HEK293 (cell line): ENCODE measurements at regions not wholly inside any gene's neighbourhood (a gene's known extent, or its start where the extent isn't known, plus 50 kb on each side); places are given as distances from the start of the nearest gene placed in this dataset.

Source experiments
- CTCF ChIA-PET: fragments of 350-600 bp; formaldehyde crosslinking; extraction: SDS; loops from one replicate; lab custom pipeline; 2021; ENCODE audit warnings: antibody characterized with exemption; lab: Yijun Ruan, JAX
- POLR2A ChIA-PET: fragments of 300-600 bp; formaldehyde crosslinking; extraction: SDS; loops from one replicate; lab custom pipeline; 2020; ENCODE audit warnings: antibody characterized with exemption, inconsistent platforms; lab: Yijun Ruan, JAX
- H3K27ac ChIP-seq: fragments of 200-500 bp; sonication (Bioruptor generic); 2 replicates; pipeline ENCODE4 v1.5.1; 2014; ENCODE audit warnings: low read depth, low read length, control low read depth, inconsistent platforms; ENCODE audit errors: extremely low read depth
- H3K36me3 ChIP-seq, 2 experiments: fragments of 200-500 bp in 1 of 2; sonication (Bioruptor generic) in 1 of 2; 1 replicate in 1 of 2; 2 replicates in 1 of 2; pipeline ENCODE4 v1.5.1; 2014 to 2017; ENCODE audit warnings: inconsistent platforms in 2 of 2, low read length in 2 of 2; ENCODE audit not compliant: control insufficient read depth in 2 of 2, insufficient read depth in 1 of 2
- H3K4me1 ChIP-seq: fragments of 200-500 bp; sonication (Bioruptor generic); 2 replicates; pipeline ENCODE4 v1.5.1; 2014; ENCODE audit warnings: mild to moderate bottlenecking, low read length, inconsistent platforms; ENCODE audit not compliant: control insufficient read depth, insufficient read depth
- H3K4me3 ChIP-seq: 2 replicates; pipeline ENCODE4 v1.5.1; 2011; ENCODE audit warnings: low read depth, mild to moderate bottlenecking, control low read depth, low read length, moderate library complexity
- H3K9me3 ChIP-seq: fragments of 200-500 bp; sonication (Bioruptor generic); 2 replicates; pipeline ENCODE4 v1.5.1; 2014; ENCODE audit warnings: low read depth, low read length, inconsistent platforms; ENCODE audit not compliant: control insufficient read depth, insufficient read depth
- KLF7 ChIP-seq: fragments of 450-650 bp; formaldehyde crosslinking; IDR thresholded peaks from 2 replicates; pipeline ENCODE4 v1.5.1; 2016; ENCODE audit warnings: missing biosample characterization, missing genetic modification characterization, borderline replicate concordance
- OVOL3 ChIP-seq: fragments of 450-650 bp; formaldehyde crosslinking; IDR thresholded peaks from 2 replicates; pipeline ENCODE4 v1.5.1; 2016; ENCODE audit warnings: missing biosample characterization, missing genetic modification characterization
- PATZ1 ChIP-seq: fragments of 450-650 bp; formaldehyde crosslinking; IDR thresholded peaks from 2 replicates; pipeline ENCODE4 v1.5.1; 2016; ENCODE audit warnings: missing biosample characterization, missing genetic modification characterization
- ZBTB48 ChIP-seq: fragments of 450-650 bp; formaldehyde crosslinking; IDR thresholded peaks from 2 replicates; pipeline ENCODE4 v1.5.1; 2016; ENCODE audit warnings: missing biosample characterization, missing genetic modification characterization
- ZBTB6 ChIP-seq: fragments of 450-650 bp; formaldehyde crosslinking; IDR thresholded peaks from 2 replicates; pipeline ENCODE4 v1.5.1; 2017; ENCODE audit warnings: missing biosample characterization, missing genetic modification characterization
- ZBTB7A ChIP-seq: fragments of 450-650 bp; formaldehyde crosslinking; IDR thresholded peaks from 2 replicates; pipeline ENCODE4 v1.5.1; 2016; ENCODE audit warnings: low read depth, missing biosample characterization, missing genetic modification characterization
- ZFP3 ChIP-seq: fragments of 450-650 bp; formaldehyde crosslinking; IDR thresholded peaks from 2 replicates; pipeline ENCODE4 v1.5.1; 2016; ENCODE audit warnings: low read depth, missing biosample characterization, missing genetic modification characterization
- ZNF146 ChIP-seq: fragments of 450-650 bp; formaldehyde crosslinking; IDR thresholded peaks from 2 replicates; pipeline ENCODE4 v1.5.1; 2016; ENCODE audit warnings: missing biosample characterization, missing genetic modification characterization
- ZNF148 ChIP-seq: fragments of 450-650 bp; formaldehyde crosslinking; IDR thresholded peaks from 2 replicates; pipeline ENCODE4 v1.5.0; 2017; ENCODE audit warnings: missing biosample characterization, missing genetic modification characterization, borderline replicate concordance
- ZNF16 ChIP-seq: fragments of 450-650 bp; formaldehyde crosslinking; IDR thresholded peaks from 2 replicates; pipeline ENCODE4 v1.5.1; 2016; ENCODE audit warnings: low read depth, missing biosample characterization, missing genetic modification characterization
- ZNF223 ChIP-seq: fragments of 450-650 bp; formaldehyde crosslinking; IDR thresholded peaks from 2 replicates; pipeline ENCODE4 v1.5.1; 2016; ENCODE audit warnings: missing biosample characterization, missing genetic modification characterization
- ZNF23 ChIP-seq: fragments of 450-650 bp; formaldehyde crosslinking; IDR thresholded peaks from 2 replicates; pipeline ENCODE4 v1.5.1; 2016; ENCODE audit warnings: missing biosample characterization, missing genetic modification characterization, borderline replicate concordance
- ZNF248 ChIP-seq: fragments of 450-650 bp; formaldehyde crosslinking; IDR thresholded peaks from 2 replicates; pipeline ENCODE4 v1.5.1; 2017; ENCODE audit warnings: missing biosample characterization, missing genetic modification characterization
- ZNF26 ChIP-seq: fragments of 450-650 bp; formaldehyde crosslinking; IDR thresholded peaks from 2 replicates; pipeline ENCODE4 v1.5.1; 2016; ENCODE audit warnings: missing biosample characterization, missing genetic modification characterization
- ZNF324 ChIP-seq: fragments of 450-650 bp; formaldehyde crosslinking; IDR thresholded peaks from 2 replicates; pipeline ENCODE4 v1.5.1; 2016; ENCODE audit warnings: missing biosample characterization, missing genetic modification characterization
- ZNF354C ChIP-seq: fragments of 450-650 bp; formaldehyde crosslinking; IDR thresholded peaks from 2 replicates; pipeline ENCODE4 v1.5.1; 2016; ENCODE audit warnings: missing biosample characterization, missing genetic modification characterization, low read depth, borderline replicate concordance
- ZNF362 ChIP-seq: fragments of 450-650 bp; formaldehyde crosslinking; IDR thresholded peaks from 2 replicates; pipeline ENCODE4 v1.5.1; 2016; ENCODE audit warnings: missing biosample characterization, missing genetic modification characterization
- ZNF404 ChIP-seq: fragments of 450-650 bp; formaldehyde crosslinking; IDR thresholded peaks from 2 replicates; pipeline ENCODE4 v1.5.1; 2017; ENCODE audit warnings: missing biosample characterization, missing genetic modification characterization
- ZNF518A ChIP-seq: fragments of 450-650 bp; formaldehyde crosslinking; conservative IDR thresholded peaks from 2 replicates; pipeline ENCODE4 v1.5.1; 2016; ENCODE audit warnings: low read depth, missing biosample characterization, missing genetic modification characterization
- ZNF555 ChIP-seq: fragments of 450-650 bp; formaldehyde crosslinking; conservative IDR thresholded peaks from 2 replicates; pipeline ENCODE4 v1.5.1; 2017; ENCODE audit warnings: missing biosample characterization, mild to moderate bottlenecking, missing genetic modification characterization, inconsistent platforms
- ZNF664 ChIP-seq: fragments of 450-650 bp; formaldehyde crosslinking; IDR thresholded peaks from 2 replicates; pipeline ENCODE4 v1.5.1; 2016; ENCODE audit warnings: missing biosample characterization, missing genetic modification characterization
- ZNF707 ChIP-seq: fragments of 450-650 bp; formaldehyde crosslinking; IDR thresholded peaks from 2 replicates; pipeline ENCODE4 v1.5.1; 2016; ENCODE audit warnings: missing biosample characterization, missing genetic modification characterization

- Histone ChIP-seq H3K27ac (no peak overlapping the region), H3K9me3 (no peaks in the 10 kb centered on the region), H3K4me1 (no peaks in the 10 kb centered on the region), H3K4me3 (no peak overlapping the region), H3K36me3 (no peaks in the 10 kb centered on the region)
- TF ChIP-seq ZNF362 (tag by site-specific recombination): no peak
- TF ChIP-seq PATZ1: no peak
- no peak for TF ChIP-seq ZBTB48 (tag by site-specific recombination)
- TF ChIP-seq ZNF707 (tag by site-specific recombination): no peak
- no peak for TF ChIP-seq ZNF223 (tag by site-specific recombination)
- ChIA-PET POLR2A (no interaction called here), CTCF (interaction anchor here (0.5 kb wide), 1 partner anchor 22 kb away, joined by 3 read pairs; no protein-coding TSS in a partner anchor)
These were observed 651.8 kb downstream of the KCTD16 start for GRCh38 chr5:144822503-144822902.

GRCh38 chr5:144820278-144820677 is 649.6 kb downstream of the KCTD16 start:
- Histone ChIP-seq H3K9me3 (no peaks in the 10 kb centered on the region), H3K36me3 (no peaks in the 10 kb centered on the region), H3K4me1 (no peaks in the 10 kb centered on the region), H3K4me3 (no peak overlapping the region), H3K27ac (no peak overlapping the region)
- CTCF ChIA-PET: interaction anchor here (1.0 kb wide), 1 partner anchor 418 kb away, joined by 4 read pairs; no protein-coding TSS in a partner anchor
- POLR2A ChIA-PET: no interaction called here
- TF ChIP-seq ZNF16: no peak
- TF ChIP-seq ZNF555 (tag by site-specific recombination): no peak
- no peak for TF ChIP-seq ZNF248 (tag by site-specific recombination)
- TF ChIP-seq ZNF26 (tag by site-specific recombination): no peak
- TF ChIP-seq KLF7: no peak
- no peak for TF ChIP-seq ZNF148 (tag by site-specific recombination)
- TF ChIP-seq ZNF664 (tag by site-specific recombination): no peak
- no peak for TF ChIP-seq ZFP3 (tag by site-specific recombination)
- no peak for TF ChIP-seq ZNF146 (tag by site-specific recombination)
- no peak for TF ChIP-seq ZNF518A
- TF ChIP-seq ZNF404: no peak
- TF ChIP-seq ZBTB6: no peak
- no peak for TF ChIP-seq ZNF23 (tag by site-specific recombination)
- no peak for TF ChIP-seq ZBTB7A (tag by site-specific recombination)
- TF ChIP-seq ZNF324 (tag by site-specific recombination): no peak
- TF ChIP-seq OVOL3 (tag by site-specific recombination): no peak
- no peak for TF ChIP-seq ZNF354C (tag by site-specific recombination)
